DOHH2 (cell line): ENCODE measurements at regions not wholly inside any gene's neighbourhood (a gene's known extent, or its start where the extent isn't known, plus 50 kb on each side); places are given as distances from the start of the nearest gene placed in this dataset.

Source experiments
- EZH2phosphoT487 ChIP-seq: fragments of 200-600 bp; sonication (generic); IDR thresholded peaks from 2 replicates; pipeline ENCODE4 v1.6.1; 2017; ENCODE audit warnings: borderline replicate concordance, mild to moderate bottlenecking, antibody characterized with exemption, low read length, moderate library complexity, mixed read lengths
- TF ChIP-seq, protein P1 (sequence below): fragments of 200-600 bp; sonication (generic); IDR thresholded peaks from one replicate; pipeline ENCODE4 v1.5.1; 2014; ENCODE audit warnings: antibody characterized with exemption, mild to moderate bottlenecking, low read depth, low read length; ENCODE audit not compliant: poor library complexity, severe bottlenecking

DNA sequence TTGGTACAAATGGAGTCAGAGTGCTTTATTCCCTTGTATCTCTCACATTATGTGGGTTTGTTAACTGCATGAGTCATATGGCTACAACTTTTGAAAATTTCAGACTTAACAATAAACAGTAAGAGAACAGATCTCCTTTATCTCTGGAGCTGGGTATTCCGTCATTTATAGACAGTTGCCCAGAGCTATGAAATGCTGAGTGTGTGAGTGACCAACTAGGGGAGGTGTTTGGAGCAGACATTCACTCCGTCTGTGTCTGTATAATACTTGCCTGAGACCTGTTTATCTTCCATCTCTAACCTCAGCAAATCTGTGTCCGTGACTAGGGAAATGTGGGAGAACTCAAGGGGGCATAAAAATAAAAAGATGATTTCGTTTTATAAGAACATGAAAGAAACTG is 279.9 kb upstream of the FAR2 start:
- TF ChIP-seq, protein P1, sequence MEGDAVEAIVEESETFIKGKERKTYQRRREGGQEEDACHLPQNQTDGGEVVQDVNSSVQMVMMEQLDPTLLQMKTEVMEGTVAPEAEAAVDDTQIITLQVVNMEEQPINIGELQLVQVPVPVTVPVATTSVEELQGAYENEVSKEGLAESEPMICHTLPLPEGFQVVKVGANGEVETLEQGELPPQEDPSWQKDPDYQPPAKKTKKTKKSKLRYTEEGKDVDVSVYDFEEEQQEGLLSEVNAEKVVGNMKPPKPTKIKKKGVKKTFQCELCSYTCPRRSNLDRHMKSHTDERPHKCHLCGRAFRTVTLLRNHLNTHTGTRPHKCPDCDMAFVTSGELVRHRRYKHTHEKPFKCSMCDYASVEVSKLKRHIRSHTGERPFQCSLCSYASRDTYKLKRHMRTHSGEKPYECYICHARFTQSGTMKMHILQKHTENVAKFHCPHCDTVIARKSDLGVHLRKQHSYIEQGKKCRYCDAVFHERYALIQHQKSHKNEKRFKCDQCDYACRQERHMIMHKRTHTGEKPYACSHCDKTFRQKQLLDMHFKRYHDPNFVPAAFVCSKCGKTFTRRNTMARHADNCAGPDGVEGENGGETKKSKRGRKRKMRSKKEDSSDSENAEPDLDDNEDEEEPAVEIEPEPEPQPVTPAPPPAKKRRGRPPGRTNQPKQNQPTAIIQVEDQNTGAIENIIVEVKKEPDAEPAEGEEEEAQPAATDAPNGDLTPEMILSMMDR = no peak
- no peak for TF ChIP-seq EZH2phosphoT487
